Aorta (tissue), 5 donors: ENCODE measurements at regions not wholly inside any gene's neighbourhood (a gene's known extent, or its start where the extent isn't known, plus 50 kb on each side); places are given as distances from the start of the nearest gene placed in this dataset.
"Not testable (repeated sequence)": the region's sequence is repeated elsewhere in the genome, so short reads cannot be mapped to it uniquely, and the experiment has no call there.

Experiments
- ATAC-seq: fragments of 200-7000 bp; cut with Tn5 transposase; one replicate; pipeline ENCODE4 v1.9.1; 2022; ENCODE audit warnings: moderate library complexity; ENCODE audit not compliant: low FRiP score
- DNase-seq, 2 donors: peaks; one replicate each; pipeline ENCODE4 v3.0.0-alpha.2; 2020
- H3K27ac ChIP-seq, 2 donors: one replicate each; pipeline ENCODE4 v1.5.1; 2013; ENCODE audit warnings: low read length in 2 of 2, mild to moderate bottlenecking in 2 of 2, moderate library complexity in 2 of 2, control low read depth in 1 of 2, inconsistent platforms in 1 of 2, low read depth in 1 of 2
- H3K27me3 ChIP-seq, 2 donors: one replicate each; pipeline ENCODE4 v1.6.1; 2013; ENCODE audit warnings: control low read depth in 1 of 2, low read length in 1 of 2, mild to moderate bottlenecking in 1 of 2, moderate library complexity in 1 of 2; ENCODE audit not compliant: insufficient read depth in 2 of 2, control insufficient read depth in 1 of 2
- H3K36me3 ChIP-seq, 2 donors: one replicate each; pipeline ENCODE4 v1.6.1; 2013; ENCODE audit warnings: control low read depth in 1 of 2, low read length in 1 of 2, mild to moderate bottlenecking in 1 of 2; ENCODE audit not compliant: insufficient read depth in 2 of 2, control insufficient read depth in 1 of 2
- H3K4me1 ChIP-seq, 2 donors: one replicate each; pipeline ENCODE4 v1.6.1; 2013; ENCODE audit warnings: low read length in 2 of 2, control low read depth in 1 of 2, mild to moderate bottlenecking in 1 of 2, moderate library complexity in 1 of 2; ENCODE audit not compliant: insufficient read depth in 2 of 2, control insufficient read depth in 1 of 2
- H3K4me3 ChIP-seq, 2 donors: one replicate each; pipeline ENCODE4 v1.5.1; 2013; ENCODE audit warnings: low read length in 2 of 2, control low read depth in 1 of 2, mild to moderate bottlenecking in 1 of 2
- H3K9me3 ChIP-seq: one replicate; pipeline ENCODE4 v1.6.1; 2013; ENCODE audit warnings: mild to moderate bottlenecking, low read length; ENCODE audit not compliant: control insufficient read depth
- WGBS, 2 donors: extraction: QIAGEN DNeasy Blood & Tissue Kit; methylation state at CpG; one replicate each; pipeline ENCODE4 v1.1.7; 2013; 5-methylcytosine and 5-hydroxymethylcytosine counted together
- intact Hi-C, 2 donors: fragments of 100-400 bp; cut with DNase I; formaldehyde crosslinking; loops; one replicate each; pipeline versions ENCODE4 v1.14.2 to v1.15.0; 2022
- donor health status: healthy with polysubstance abuse.
- donor health status: Bipolar disorder and iron deficiency.
- donor health status: DM: no; HTN: no; CAD: no.
- donor health status: DM: no; HTN: no; CAD: no.
- donor health status: DM: yes; HTN: yes; CAD: no.

DNA sequence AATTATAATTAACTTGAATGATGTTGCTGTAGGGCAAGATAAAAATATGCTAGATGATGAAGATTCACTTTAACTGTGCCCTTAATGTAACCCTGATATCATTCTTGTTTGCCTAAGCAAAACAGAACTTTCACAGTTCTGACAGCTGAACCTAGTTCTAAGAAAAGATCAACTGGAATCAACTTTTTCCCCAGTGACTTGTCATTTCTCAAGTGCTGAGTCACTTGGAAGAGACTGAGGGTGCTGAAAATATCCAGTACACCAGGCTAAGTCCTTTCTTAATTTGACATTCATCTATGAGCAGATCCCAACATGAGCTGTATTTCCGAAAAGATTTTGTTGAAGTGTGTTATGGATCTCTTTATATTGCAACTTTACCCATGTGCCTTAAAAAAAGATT, 140.4 kb downstream of the MID1IP1 start:
- Histone ChIP-seq H3K4me1 (no peaks in the 10 kb centered on the region), H3K27me3 (no peaks in the 10 kb centered on the region), H3K27ac (no peak overlapping the region), H3K9me3 (no peaks in the 10 kb centered on the region), H3K4me3 (no peak overlapping the region), H3K36me3 (no peaks in the 10 kb centered on the region)
- ATAC-seq (no peak), DNase-seq (no peak)
- WGBS, 2 donors = 27 to 61% methylated on average over 1 of the region's 1 CpG
- intact Hi-C loops = no loop called here

DNA sequence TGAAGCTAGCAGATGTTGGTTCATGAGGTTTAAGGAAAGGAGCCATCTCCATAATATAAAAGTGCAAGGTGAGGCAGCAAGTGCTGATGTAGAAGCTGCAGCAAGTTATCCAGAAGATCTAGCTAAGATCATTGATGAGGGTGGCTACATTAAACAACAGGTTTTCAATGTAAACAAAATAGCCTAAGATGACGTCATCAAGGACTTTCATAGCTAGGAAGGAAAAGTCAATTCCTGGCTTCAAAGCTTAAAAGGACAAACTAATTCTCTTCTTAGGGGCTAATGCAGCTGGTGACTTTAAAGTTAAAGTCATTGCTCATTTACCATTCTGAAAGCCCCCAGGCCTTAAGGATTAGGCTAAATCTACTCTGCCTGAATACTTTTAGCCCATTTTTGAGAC, 141.9 kb downstream of the MID1IP1 start:
- DNase-seq (no peak), ATAC-seq (no peak)
- Histone ChIP-seq H3K4me3 (no peak overlapping the region), H3K36me3 (no peaks in the 10 kb centered on the region), H3K27me3 (no peaks in the 10 kb centered on the region), H3K27ac (no peak overlapping the region), H3K4me1 (no peaks in the 10 kb centered on the region), H3K9me3 (no peaks in the 10 kb centered on the region)
- intact Hi-C loops = no loop called here
- WGBS, 2 donors = 64 to 87% methylated on average over 1 of the region's 1 CpG

DNA sequence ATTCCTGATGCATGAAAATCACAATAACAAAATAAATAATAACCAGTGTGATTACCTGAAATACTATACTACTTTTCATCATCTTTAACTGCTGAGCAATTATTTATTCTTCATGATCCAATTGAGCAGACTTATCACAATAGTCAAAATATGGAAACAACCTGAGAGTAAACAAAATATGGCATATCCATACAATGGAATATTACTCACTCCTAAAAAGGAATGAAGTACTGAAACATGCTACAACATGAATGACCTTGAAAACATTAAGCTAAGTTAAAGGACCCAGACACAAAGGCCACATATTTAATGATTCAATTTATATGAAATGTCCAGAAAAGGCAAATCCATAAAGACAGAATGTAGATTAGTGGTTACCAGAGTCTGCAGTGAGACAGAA, 146.8 kb downstream of the MID1IP1 start:
- intact Hi-C loops = no loop called here
- Histone ChIP-seq H3K4me1 (no peaks in the 10 kb centered on the region), H3K4me3 (no peak overlapping the region), H3K27me3 (no peaks in the 10 kb centered on the region), H3K9me3 (no peaks in the 10 kb centered on the region), H3K27ac (no peak overlapping the region), H3K36me3 (no peaks in the 10 kb centered on the region)
- DNase-seq = no peak
- no peak for ATAC-seq

DNA sequence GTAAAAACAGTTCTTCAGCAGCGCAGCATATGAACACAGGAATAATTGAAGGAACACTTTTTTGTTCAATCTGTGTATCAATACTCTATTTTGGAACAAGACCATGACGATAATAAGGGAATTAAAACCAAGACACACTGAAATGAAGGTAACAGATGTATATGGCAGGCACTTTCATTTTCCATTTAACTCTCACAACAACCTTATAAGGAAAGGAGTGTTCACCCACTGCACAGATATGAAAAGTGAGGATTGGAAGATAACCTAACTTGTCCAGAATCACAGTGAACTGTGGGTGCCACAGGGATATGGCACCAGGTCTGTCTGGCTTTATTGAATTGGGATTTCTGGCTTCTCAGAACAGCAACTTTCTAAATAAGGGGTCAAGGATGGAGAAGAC, 153.3 kb downstream of the MID1IP1 start:
- H3K27me3 ChIP-seq = no peaks in the 10 kb centered on the region
- H3K36me3 ChIP-seq = no peaks in the 10 kb centered on the region
- H3K4me3 ChIP-seq = no peak overlapping the region
- no peaks in the 10 kb centered on the region for H3K4me1 ChIP-seq
- H3K9me3 ChIP-seq = no peaks in the 10 kb centered on the region
- WGBS, 2 donors = 63 to 96% methylated on average over 2 of the region's 2 CpGs
- intact Hi-C loops = no loop called here
- ATAC-seq (no peak), DNase-seq (no peak)
- no peak overlapping the region for H3K27ac ChIP-seq

DNA sequence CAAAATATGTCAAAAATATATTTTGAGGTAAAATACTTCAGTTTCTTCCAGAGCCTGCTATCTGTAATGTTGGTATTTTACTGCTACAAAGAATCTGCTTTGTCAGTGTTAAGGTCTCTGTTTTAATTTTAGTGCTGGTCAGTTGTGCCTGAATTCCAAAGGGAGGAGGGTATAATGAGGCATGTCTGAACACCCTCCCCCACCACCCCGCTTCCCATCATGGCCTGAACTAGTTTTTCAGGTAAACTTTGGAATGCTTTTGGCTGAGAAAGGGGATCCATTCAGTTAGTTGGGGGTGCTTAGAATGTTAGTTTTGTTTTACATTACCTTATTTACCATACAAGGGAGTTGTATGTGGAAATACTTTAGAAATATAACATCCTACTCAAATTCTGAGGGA, 158.5 kb downstream of the MID1IP1 start:
- DNase-seq = no peak
- H3K4me3 ChIP-seq = no peak overlapping the region
- no peak overlapping the region for H3K27ac ChIP-seq
- H3K36me3 ChIP-seq = no peaks in the 10 kb centered on the region
- H3K9me3 ChIP-seq = no peaks in the 10 kb centered on the region
- H3K27me3 ChIP-seq = no peaks in the 10 kb centered on the region
- H3K4me1 ChIP-seq = no peaks in the 10 kb centered on the region
- ATAC-seq = no peak
- intact Hi-C loops = no loop called here
- 62 to 71% methylated on average over 1 of the region's 1 CpG for WGBS, 2 donors

DNA sequence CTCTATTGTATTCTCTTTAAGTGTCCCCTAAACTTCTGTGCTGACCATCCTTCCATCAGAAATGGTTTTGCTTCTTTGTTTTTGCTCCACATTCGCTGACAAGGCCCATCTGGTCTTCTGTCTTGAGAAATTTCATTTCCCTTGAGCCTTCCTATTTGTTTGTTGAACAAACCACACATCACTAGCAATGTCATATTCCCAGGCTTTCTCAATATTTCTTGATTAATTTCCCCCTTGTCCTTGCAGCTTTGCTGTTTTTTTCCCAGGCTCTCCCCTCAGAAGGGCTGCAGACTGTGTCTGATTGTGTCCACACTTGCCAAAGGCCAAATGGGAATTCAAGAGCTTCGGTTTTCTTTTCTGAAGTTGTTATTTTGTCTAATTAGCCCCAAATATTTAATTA, 158.9 kb downstream of the MID1IP1 start:
- intact Hi-C loops = no loop called here
- DNase-seq = no peak
- no peaks in the 10 kb centered on the region for H3K9me3 ChIP-seq
- H3K36me3 ChIP-seq = no peaks in the 10 kb centered on the region
- WGBS, 2 donors = 69 to 76% methylated on average over 2 of the region's 2 CpGs
- H3K27ac ChIP-seq = no peak overlapping the region
- no peak overlapping the region for H3K4me3 ChIP-seq
- H3K4me1 ChIP-seq = no peaks in the 10 kb centered on the region
- H3K27me3 ChIP-seq = no peaks in the 10 kb centered on the region
- no peak for ATAC-seq

DNA sequence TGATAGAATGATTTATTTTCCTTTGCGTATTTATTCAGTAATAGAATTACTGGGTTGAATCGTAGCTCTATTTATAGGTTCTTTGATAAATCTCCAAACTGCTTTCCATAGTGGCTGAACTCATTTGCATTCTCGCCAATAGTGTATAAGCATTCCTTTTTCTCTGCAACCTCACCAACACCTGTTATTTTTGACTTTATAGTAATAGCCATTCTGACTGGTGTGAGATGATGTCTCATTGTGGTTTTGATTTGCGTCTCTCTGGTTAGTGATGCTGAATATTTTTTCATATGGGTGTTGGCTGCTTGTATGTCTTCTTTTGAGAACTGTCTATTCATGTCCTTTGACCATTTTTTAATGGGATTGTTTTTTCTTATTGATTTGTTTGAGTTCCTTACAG, 160.7 kb downstream of the MID1IP1 start:
- Histone ChIP-seq H3K9me3 (no peaks in the 10 kb centered on the region), H3K4me1 (no peaks in the 10 kb centered on the region), H3K36me3 (no peaks in the 10 kb centered on the region), H3K27ac (no peak overlapping the region), H3K4me3 (no peak overlapping the region), H3K27me3 (no peaks in the 10 kb centered on the region)
- no peak for DNase-seq
- intact Hi-C loops = no loop called here
- ATAC-seq = no peak
- 84 to 90% methylated on average over 4 of the region's 4 CpGs for WGBS, 2 donors

DNA sequence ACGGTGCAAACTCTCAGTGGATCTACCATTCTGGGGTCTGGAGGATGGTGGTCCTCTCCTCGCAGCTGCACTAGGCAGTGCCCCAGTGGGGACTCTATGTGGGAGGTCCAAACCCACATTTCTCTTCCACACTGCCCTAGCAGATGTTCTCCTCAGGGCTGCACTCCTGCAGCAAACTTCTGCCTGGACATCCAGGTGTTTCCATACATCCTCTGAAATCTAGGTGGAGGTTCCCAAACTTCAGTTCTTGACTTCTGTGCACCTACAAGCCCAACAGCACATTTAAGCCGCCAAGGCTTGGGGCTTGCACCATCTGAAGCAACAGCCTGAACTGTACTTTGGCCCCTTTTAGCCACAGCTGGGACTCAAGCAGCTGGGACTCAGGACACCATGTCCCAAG, 162.0 kb downstream of the MID1IP1 start:
- ATAC-seq, intact Hi-C loops: not testable (repeated sequence)
- 85 to 95% methylated on average over 3 of the region's 3 CpGs for WGBS, 2 donors

DNA sequence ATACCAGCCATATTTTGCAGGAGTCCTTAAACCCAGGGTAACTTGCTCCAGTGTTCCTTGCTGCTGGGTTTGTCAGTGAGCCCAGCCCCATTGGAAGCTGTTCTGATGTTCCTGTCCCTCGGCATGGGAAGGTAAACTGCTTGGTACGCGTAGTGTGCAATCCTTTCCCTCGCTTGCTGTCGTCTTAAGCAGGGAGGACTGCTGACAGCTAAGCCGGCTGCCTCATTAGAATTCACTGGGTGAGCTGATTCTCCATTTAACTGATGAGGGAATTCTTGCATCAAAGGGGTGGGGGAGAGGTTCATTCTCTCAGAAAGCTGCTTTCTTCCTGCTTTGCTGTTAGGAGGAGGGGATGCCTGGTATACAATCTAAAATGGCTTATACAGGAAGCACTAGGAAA, 164.6 kb downstream of the MID1IP1 start:
- Histone ChIP-seq H3K4me1 (no peaks in the 10 kb centered on the region), H3K27ac (no peak overlapping the region), H3K9me3 (no peaks in the 10 kb centered on the region), H3K4me3 (no peak overlapping the region), H3K27me3 (no peaks in the 10 kb centered on the region), H3K36me3 (no peaks in the 10 kb centered on the region)
- ATAC-seq = no peak
- WGBS, 2 donors = 60 to 80% methylated on average over 6 of the region's 6 CpGs
- intact Hi-C loops = no loop called here
- no peak for DNase-seq

More for the DNA sequence above, 162.0 kb downstream of the MID1IP1 start:
- H3K27me3 ChIP-seq, H3K36me3 ChIP-seq, H3K27ac ChIP-seq, DNase-seq, H3K4me3 ChIP-seq, H3K4me1 ChIP-seq, H3K9me3 ChIP-seq: not testable (repeated sequence)
